ENCODE measurements at regions not wholly inside any gene's neighbourhood (a gene's known extent, or its start where the extent isn't known, plus 50 kb on each side); places are given as distances from the start of the nearest gene placed in this dataset.
"Not testable (repeated sequence)": the region's sequence is repeated elsewhere in the genome, so short reads cannot be mapped to it uniquely, and the experiment has no call there.

GRCh38 chr3:75258825-75259683 lies 405.1 kb upstream of the FRG2C start:
- peak in 1 of 2 donors; percentile 33 for TF ChIP-seq CTCF (conservative IDR thresholded peaks at IDR 0.05 in 1 of 2, IDR thresholded peaks at IDR 0.05 in 1 of 2; ENCODE audit: low read depth in 1 of 2, low read length in 2 of 2)
- not testable (repeated sequence) for TF ChIP-seq EZH2 (IDR thresholded peaks at IDR 0.05; ENCODE audit: low read length, missing control alignments)

All from fibroblast of lung (primary cell).